Endothelial cell of umbilical vein (primary cell): ENCODE measurements at regions not wholly inside any gene's neighbourhood (a gene's known extent, or its start where the extent isn't known, plus 50 kb on each side); places are given as distances from the start of the nearest gene placed in this dataset.

Experiments used
- EZH2 ChIP-seq: IDR thresholded peaks from 2 replicates; pipeline ENCODE4 v1.6.1; 2012; ENCODE audit warnings: borderline replicate concordance, low read depth, mild to moderate bottlenecking, moderate library complexity, low read length, inconsistent platforms; ENCODE audit not compliant: severe bottlenecking
- MYC ChIP-seq: IDR thresholded peaks from one replicate; pipeline ENCODE4 v1.6.1; 2011; ENCODE audit warnings: mild to moderate bottlenecking, low read depth, low read length
- POLR2A ChIP-seq: IDR thresholded peaks from 2 replicates; pipeline ENCODE4 v1.6.1; 2012; ENCODE audit warnings: low read depth, mild to moderate bottlenecking, control low read depth, low read length
- POLR2AphosphoS5 ChIP-seq: IDR thresholded peaks from 2 replicates; pipeline ENCODE4 v1.6.1; 2012; ENCODE audit warnings: low read depth, mild to moderate bottlenecking, control low read depth, low read length, moderate library complexity; ENCODE audit not compliant: insufficient read depth
- TF ChIP-seq, protein P1 (sequence below), 2 donors: IDR thresholded peaks; 1 replicate in 1 of 2; 2 replicates in 1 of 2; pipeline ENCODE4 v1.5.1; 2011; ENCODE audit warnings: low read length in 2 of 2, mild to moderate bottlenecking in 2 of 2, moderate library complexity in 2 of 2, control low read depth in 1 of 2, inconsistent platforms in 1 of 2, low read depth in 1 of 2; ENCODE audit not compliant: insufficient read depth in 1 of 2; ENCODE audit errors: extremely low read depth in 1 of 2
- TF ChIP-seq, protein P2 (sequence below): IDR thresholded peaks from 2 replicates; pipeline ENCODE4 v1.6.1; 2011; ENCODE audit not compliant: insufficient read depth, insufficient read length

DNA sequence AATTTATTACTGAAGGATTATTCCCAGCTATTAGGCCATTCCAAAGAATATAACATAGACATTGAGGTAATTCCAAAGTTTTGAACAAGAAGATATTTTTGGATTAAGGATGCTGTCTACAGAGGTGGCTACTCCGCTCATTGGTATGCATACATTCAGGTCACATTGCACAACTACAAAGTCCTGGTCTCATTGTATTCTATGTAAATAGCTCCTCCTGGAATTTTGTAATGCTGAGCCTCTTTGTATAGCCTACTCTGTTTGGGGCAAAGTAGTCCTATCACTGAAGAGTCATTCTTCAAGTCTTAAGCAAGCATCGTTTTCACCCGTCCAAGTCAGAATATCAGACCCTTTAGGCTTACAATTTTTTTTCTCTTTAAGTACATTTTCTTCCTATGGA lies 142.4 kb downstream of the KIF18A start:
- TF ChIP-seq, protein P1, sequence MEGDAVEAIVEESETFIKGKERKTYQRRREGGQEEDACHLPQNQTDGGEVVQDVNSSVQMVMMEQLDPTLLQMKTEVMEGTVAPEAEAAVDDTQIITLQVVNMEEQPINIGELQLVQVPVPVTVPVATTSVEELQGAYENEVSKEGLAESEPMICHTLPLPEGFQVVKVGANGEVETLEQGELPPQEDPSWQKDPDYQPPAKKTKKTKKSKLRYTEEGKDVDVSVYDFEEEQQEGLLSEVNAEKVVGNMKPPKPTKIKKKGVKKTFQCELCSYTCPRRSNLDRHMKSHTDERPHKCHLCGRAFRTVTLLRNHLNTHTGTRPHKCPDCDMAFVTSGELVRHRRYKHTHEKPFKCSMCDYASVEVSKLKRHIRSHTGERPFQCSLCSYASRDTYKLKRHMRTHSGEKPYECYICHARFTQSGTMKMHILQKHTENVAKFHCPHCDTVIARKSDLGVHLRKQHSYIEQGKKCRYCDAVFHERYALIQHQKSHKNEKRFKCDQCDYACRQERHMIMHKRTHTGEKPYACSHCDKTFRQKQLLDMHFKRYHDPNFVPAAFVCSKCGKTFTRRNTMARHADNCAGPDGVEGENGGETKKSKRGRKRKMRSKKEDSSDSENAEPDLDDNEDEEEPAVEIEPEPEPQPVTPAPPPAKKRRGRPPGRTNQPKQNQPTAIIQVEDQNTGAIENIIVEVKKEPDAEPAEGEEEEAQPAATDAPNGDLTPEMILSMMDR (IDR thresholded peaks at IDR 0.05; ENCODE audit: extremely low read depth in 1 of 2, insufficient read depth in 1 of 2, low read depth in 1 of 2, low read length in 2 of 2), result no peak
- TF ChIP-seq POLR2A (no peak), POLR2AphosphoS5 (no peak), EZH2 (no peak), MYC (no peak)
- TF ChIP-seq, protein P2, sequence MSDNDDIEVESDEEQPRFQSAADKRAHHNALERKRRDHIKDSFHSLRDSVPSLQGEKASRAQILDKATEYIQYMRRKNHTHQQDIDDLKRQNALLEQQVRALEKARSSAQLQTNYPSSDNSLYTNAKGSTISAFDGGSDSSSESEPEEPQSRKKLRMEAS, result no peak
